Liver (tissue), 3 donors: ENCODE measurements at regions not wholly inside any gene's neighbourhood (a gene's known extent, or its start where the extent isn't known, plus 50 kb on each side); places are given as distances from the start of the nearest gene placed in this dataset.
A peak's percentile ranks its signal among the peaks of the same experiment; 100 is the strongest.

Experiments used
- ATF3 ChIP-seq: IDR thresholded peaks from 2 replicates; pipeline ENCODE4 v1.6.1; 2016; ENCODE audit warnings: antibody characterized with exemption
- EGR1 ChIP-seq, 2 donors: IDR thresholded peaks; 2 replicates each; pipeline ENCODE4 v1.6.1; 2016 to 2018; ENCODE audit warnings: antibody characterized with exemption in 2 of 2, low read depth in 2 of 2
- HNF4A ChIP-seq, 2 donors: conservative IDR thresholded peaks; 2 replicates each; pipeline ENCODE4 v1.6.1; 2016; ENCODE audit warnings: antibody characterized with exemption in 2 of 2, mild to moderate bottlenecking in 2 of 2
- JUND ChIP-seq, 2 donors: IDR thresholded peaks; 2 replicates each; pipeline ENCODE4 v1.6.1; 2016; ENCODE audit warnings: antibody characterized with exemption in 2 of 2
- MAX ChIP-seq: IDR thresholded peaks from 2 replicates; pipeline ENCODE4 v1.6.1; 2016; ENCODE audit warnings: antibody characterized with exemption
- NR2F2 ChIP-seq: IDR thresholded peaks from 2 replicates; pipeline ENCODE4 v1.6.1; 2016; ENCODE audit warnings: antibody characterized with exemption
- RAD21 ChIP-seq, 2 donors: IDR thresholded peaks; 2 replicates each; pipeline ENCODE4 v1.6.1; 2016; ENCODE audit warnings: antibody characterized with exemption in 2 of 2, mild to moderate bottlenecking in 2 of 2
- SP1 ChIP-seq: IDR thresholded peaks from 2 replicates; pipeline ENCODE4 v1.6.1; 2018; ENCODE audit warnings: antibody characterized with exemption, mild to moderate bottlenecking
- TAF1 ChIP-seq: conservative IDR thresholded peaks from 2 replicates; pipeline ENCODE4 v1.6.1; 2016; ENCODE audit warnings: antibody characterized with exemption, mild to moderate bottlenecking
- YY1 ChIP-seq: IDR thresholded peaks from 2 replicates; pipeline ENCODE4 v1.6.1; 2016; ENCODE audit warnings: antibody characterized with exemption, mild to moderate bottlenecking
- TF ChIP-seq, protein P1 (sequence below): IDR thresholded peaks from 2 replicates; pipeline ENCODE4 v1.6.1; 2016; ENCODE audit warnings: antibody characterized with exemption
- TF ChIP-seq, protein P2 (sequence below): fragments of 150-350 bp; IDR thresholded peaks from 2 replicates; pipeline ENCODE4 v1.5.1; 2017; ENCODE audit warnings: improper control_type of control experiment, low read depth, low read length; ENCODE audit not compliant: missing input control
- TF ChIP-seq, protein P3 (sequence below): IDR thresholded peaks from 2 replicates; pipeline ENCODE4 v1.6.1; 2016; ENCODE audit warnings: antibody characterized with exemption, mild to moderate bottlenecking
- donor health status: healthy.
- donor health status: healthy.

DNA sequence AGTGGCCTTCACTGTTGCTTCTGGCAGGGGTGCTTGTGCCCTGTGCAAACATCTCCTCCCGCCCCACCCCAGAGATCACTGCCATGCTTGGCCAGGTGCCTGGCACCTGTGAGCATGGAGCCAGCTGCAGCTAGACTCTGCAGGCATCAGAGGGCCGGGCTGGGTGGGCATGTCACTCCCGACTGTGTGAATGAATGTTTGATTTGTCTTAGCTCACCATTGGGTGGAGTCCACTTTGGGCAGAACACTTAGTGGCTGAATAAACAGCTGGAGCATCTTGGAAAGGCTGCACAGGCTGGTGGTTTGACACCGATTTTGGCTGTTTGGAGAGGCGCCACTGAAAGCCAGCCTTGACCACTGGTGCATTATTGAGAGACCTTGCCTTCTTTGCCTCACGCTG is 267.3 kb downstream of the DLEU7 start:
- TF ChIP-seq, protein P1, sequence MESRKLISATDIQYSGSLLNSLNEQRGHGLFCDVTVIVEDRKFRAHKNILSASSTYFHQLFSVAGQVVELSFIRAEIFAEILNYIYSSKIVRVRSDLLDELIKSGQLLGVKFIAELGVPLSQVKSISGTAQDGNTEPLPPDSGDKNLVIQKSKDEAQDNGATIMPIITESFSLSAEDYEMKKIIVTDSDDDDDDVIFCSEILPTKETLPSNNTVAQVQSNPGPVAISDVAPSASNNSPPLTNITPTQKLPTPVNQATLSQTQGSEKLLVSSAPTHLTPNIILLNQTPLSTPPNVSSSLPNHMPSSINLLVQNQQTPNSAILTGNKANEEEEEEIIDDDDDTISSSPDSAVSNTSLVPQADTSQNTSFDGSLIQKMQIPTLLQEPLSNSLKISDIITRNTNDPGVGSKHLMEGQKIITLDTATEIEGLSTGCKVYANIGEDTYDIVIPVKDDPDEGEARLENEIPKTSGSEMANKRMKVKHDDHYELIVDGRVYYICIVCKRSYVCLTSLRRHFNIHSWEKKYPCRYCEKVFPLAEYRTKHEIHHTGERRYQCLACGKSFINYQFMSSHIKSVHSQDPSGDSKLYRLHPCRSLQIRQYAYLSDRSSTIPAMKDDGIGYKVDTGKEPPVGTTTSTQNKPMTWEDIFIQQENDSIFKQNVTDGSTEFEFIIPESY: no peak
- TF ChIP-seq, protein P2, sequence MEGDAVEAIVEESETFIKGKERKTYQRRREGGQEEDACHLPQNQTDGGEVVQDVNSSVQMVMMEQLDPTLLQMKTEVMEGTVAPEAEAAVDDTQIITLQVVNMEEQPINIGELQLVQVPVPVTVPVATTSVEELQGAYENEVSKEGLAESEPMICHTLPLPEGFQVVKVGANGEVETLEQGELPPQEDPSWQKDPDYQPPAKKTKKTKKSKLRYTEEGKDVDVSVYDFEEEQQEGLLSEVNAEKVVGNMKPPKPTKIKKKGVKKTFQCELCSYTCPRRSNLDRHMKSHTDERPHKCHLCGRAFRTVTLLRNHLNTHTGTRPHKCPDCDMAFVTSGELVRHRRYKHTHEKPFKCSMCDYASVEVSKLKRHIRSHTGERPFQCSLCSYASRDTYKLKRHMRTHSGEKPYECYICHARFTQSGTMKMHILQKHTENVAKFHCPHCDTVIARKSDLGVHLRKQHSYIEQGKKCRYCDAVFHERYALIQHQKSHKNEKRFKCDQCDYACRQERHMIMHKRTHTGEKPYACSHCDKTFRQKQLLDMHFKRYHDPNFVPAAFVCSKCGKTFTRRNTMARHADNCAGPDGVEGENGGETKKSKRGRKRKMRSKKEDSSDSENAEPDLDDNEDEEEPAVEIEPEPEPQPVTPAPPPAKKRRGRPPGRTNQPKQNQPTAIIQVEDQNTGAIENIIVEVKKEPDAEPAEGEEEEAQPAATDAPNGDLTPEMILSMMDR: no peak
- TF ChIP-seq EGR1 (IDR thresholded peaks at IDR 0.05; ENCODE audit: low read depth in 2 of 2) (no peak), YY1 (no peak), NR2F2 (no peak), TAF1 (no peak), MAX (no peak), JUND (IDR thresholded peaks at IDR 0.05) (no peak), ATF3 (no peak), RAD21 (IDR thresholded peaks at IDR 0.05) (no peak), SP1 (no peak), HNF4A (conservative IDR thresholded peaks at IDR 0.05) (peak in 1 of 2 donors; percentile 19)
- TF ChIP-seq, protein P3, sequence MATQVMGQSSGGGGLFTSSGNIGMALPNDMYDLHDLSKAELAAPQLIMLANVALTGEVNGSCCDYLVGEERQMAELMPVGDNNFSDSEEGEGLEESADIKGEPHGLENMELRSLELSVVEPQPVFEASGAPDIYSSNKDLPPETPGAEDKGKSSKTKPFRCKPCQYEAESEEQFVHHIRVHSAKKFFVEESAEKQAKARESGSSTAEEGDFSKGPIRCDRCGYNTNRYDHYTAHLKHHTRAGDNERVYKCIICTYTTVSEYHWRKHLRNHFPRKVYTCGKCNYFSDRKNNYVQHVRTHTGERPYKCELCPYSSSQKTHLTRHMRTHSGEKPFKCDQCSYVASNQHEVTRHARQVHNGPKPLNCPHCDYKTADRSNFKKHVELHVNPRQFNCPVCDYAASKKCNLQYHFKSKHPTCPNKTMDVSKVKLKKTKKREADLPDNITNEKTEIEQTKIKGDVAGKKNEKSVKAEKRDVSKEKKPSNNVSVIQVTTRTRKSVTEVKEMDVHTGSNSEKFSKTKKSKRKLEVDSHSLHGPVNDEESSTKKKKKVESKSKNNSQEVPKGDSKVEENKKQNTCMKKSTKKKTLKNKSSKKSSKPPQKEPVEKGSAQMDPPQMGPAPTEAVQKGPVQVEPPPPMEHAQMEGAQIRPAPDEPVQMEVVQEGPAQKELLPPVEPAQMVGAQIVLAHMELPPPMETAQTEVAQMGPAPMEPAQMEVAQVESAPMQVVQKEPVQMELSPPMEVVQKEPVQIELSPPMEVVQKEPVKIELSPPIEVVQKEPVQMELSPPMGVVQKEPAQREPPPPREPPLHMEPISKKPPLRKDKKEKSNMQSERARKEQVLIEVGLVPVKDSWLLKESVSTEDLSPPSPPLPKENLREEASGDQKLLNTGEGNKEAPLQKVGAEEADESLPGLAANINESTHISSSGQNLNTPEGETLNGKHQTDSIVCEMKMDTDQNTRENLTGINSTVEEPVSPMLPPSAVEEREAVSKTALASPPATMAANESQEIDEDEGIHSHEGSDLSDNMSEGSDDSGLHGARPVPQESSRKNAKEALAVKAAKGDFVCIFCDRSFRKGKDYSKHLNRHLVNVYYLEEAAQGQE: no peak
